Naive thymus-derived CD8-positive, alpha-beta T cell (primary cell): ENCODE measurements at regions not wholly inside any gene's neighbourhood (a gene's known extent, or its start where the extent isn't known, plus 50 kb on each side); places are given as distances from the start of the nearest gene placed in this dataset.

Experiments used
- ATAC-seq, 2 donors: fragments of 150-1000 bp; cut with Tn5 transposase in 1 of 2; sonication (Bioruptor Pico), chemical (Tn5 transposase) in 1 of 2; 1 replicate in 1 of 2; 2 replicates in 1 of 2; pipeline ENCODE4 v1.10.0; 2021; ENCODE audit warnings: mild to moderate bottlenecking in 2 of 2, moderate library complexity in 2 of 2
- POLR2A ChIA-PET: fragments of 350-600 bp; sonication (Branson Sonifier 250); formaldehyde crosslinking; loops from one replicate; lab custom pipeline; 2021; ENCODE audit warnings: antibody characterized with exemption; lab: Charles Lee
- DNase-seq, 10 donors: peaks; one replicate each; pipeline versions ENCODE4 v3.0.0 to v3.0.0-alpha.2; 2020 to 2022
- H3K27ac Mint-ChIP-seq, 10 donors: one replicate each; pipeline ENCODE4 v1.8.0; 2020 to 2022; ENCODE audit warnings: mild to moderate bottlenecking in 10 of 10, mixed read lengths in 10 of 10, moderate library complexity in 4 of 10, inconsistent platforms in 1 of 10
- H3K27me3 Mint-ChIP-seq, 5 donors: one replicate each; pipeline ENCODE4 v1.8.0; 2021 to 2022; ENCODE audit warnings: mixed read lengths in 5 of 5
- H3K36me3 Mint-ChIP-seq, 3 donors: one replicate each; pipeline ENCODE4 v1.8.0; 2020 to 2022; ENCODE audit warnings: mixed read lengths in 3 of 3, mild to moderate bottlenecking in 2 of 3, inconsistent platforms in 1 of 3
- H3K4me1 Mint-ChIP-seq, 4 donors: one replicate each; pipeline ENCODE4 v1.8.0; 2021 to 2022; ENCODE audit warnings: mixed read lengths in 4 of 4
- H3K4me3 Mint-ChIP-seq, 10 donors: one replicate each; pipeline ENCODE4 v1.8.0; 2020 to 2022; ENCODE audit warnings: mild to moderate bottlenecking in 10 of 10, mixed read lengths in 10 of 10, moderate library complexity in 6 of 10, inconsistent platforms in 1 of 10
- H3K9me3 Mint-ChIP-seq, 9 donors: one replicate each; pipeline ENCODE4 v1.8.0; 2020 to 2022; ENCODE audit warnings: mixed read lengths in 9 of 9, mild to moderate bottlenecking in 3 of 9, inconsistent platforms in 1 of 9, moderate library complexity in 1 of 9

DNA sequence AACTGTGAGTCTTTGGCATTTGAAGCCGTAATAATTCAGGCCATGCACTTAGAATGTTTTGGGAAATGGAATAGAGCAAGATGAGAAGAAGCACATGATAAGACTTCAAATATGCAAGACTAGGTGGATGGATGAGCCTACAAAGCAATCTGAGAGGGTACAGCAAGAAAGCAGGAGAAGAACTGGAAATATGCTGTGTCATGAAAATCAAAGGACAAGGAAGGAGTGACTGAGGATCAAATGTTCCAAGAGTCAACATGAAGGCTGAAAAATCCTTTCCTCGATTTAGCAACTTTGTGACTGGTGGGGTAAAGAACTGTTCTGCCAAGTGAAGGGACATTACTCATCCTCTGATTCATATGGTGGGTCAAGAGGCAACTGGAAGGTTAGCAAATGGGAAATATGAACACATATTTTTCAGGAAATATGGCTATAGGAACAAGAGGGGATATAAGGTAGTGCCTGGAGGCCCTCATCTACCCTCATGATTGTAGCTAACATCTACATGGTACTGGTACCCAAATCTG, 803.7 kb upstream of the ARRDC4 start:
- Mint-ChIP-seq H3K36me3 (no peaks in the 10 kb centered on the region), H3K4me3 (no peak overlapping the region), H3K27ac (no peak overlapping the region)

DNA sequence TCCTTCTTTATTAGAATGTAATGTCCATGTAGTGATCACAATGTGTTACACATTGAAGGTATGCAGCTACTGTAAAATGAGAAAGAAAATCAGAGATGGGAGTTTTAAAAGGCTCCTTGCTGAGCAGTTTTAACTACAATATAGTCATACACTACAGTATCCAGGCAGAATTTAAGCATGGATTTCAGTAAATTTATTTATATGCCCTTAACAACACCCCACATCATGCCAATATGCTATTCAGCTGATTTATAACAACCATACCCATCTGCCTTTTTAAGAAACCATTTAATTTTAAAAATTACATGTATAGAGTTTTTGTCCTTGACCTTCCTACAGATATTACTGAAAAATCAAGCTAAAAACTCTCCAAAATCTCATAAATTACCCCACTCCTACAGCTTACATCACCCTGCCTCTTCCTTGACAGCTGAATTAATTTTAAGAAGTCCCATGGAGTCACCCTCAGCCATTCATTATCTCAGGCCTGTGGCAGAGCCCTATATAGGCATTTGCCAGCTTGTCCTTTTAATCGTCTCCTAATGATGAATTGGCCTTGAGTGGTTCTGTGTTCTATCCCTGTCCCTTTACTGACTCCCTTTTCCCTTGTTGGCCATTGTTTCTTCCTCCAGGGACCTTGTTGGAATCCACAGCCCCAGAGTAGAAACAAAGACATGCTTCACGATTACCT, 797.6 kb upstream of the ARRDC4 start:
- H3K36me3 Mint-ChIP-seq = no peaks in the 10 kb centered on the region
- POLR2A ChIA-PET = no interaction called here
- no peak for DNase-seq

More for the DNA sequence above, 803.7 kb upstream of the ARRDC4 start:
- ATAC-seq = no peak
- peaks cover 0 to 5% (median 0%) of the 10 kb centered on the region in 5 donors for H3K27me3 Mint-ChIP-seq
- H3K9me3 Mint-ChIP-seq = peaks cover 0 to 2% (median 0%) of the 10 kb centered on the region in 9 donors
- H3K4me1 Mint-ChIP-seq = no peaks in the 10 kb centered on the region
- DNase-seq = no peak
- POLR2A ChIA-PET = no interaction called here

DNA sequence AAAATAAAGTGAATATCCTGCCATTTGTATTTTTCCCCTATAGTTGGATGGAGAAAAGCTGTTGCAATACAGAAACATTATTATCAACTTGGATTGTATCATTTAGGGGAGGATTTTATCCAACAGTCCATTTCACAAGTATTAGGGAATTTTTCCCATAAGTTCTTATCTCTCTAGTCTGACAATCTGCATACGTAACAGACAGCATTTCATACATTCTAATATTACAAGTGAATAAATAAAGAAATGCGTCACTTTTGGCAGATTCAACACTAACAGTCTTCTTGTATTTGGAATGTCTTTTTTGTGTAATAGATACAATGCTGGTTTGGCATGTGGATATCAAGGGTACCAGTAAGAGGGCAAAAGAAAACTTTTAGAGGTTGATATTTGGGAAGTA, 795.3 kb upstream of the ARRDC4 start:
- Mint-ChIP-seq H3K36me3 (no peaks in the 10 kb centered on the region), H3K9me3 (peaks cover 0 to 10% (median 0%) of the 10 kb centered on the region in 9 donors), H3K4me3 (no peak overlapping the region), H3K4me1 (no peaks in the 10 kb centered on the region), H3K27me3 (peaks cover 0 to 13% (median 4%) of the 10 kb centered on the region in 5 donors), H3K27ac (no peak overlapping the region)
- ATAC-seq (no peak), DNase-seq (no peak)
- POLR2A ChIA-PET = no interaction called here

More for the DNA sequence above, 797.6 kb upstream of the ARRDC4 start:
- no peak overlapping the region for H3K27ac Mint-ChIP-seq
- H3K27me3 Mint-ChIP-seq = peaks cover 0 to 13% (median 3%) of the 10 kb centered on the region in 5 donors
- H3K4me1 Mint-ChIP-seq = no peaks in the 10 kb centered on the region
- H3K4me3 Mint-ChIP-seq = no peak overlapping the region
- ATAC-seq = no peak
- H3K9me3 Mint-ChIP-seq = peaks cover 0 to 10% (median 0%) of the 10 kb centered on the region in 9 donors

DNA sequence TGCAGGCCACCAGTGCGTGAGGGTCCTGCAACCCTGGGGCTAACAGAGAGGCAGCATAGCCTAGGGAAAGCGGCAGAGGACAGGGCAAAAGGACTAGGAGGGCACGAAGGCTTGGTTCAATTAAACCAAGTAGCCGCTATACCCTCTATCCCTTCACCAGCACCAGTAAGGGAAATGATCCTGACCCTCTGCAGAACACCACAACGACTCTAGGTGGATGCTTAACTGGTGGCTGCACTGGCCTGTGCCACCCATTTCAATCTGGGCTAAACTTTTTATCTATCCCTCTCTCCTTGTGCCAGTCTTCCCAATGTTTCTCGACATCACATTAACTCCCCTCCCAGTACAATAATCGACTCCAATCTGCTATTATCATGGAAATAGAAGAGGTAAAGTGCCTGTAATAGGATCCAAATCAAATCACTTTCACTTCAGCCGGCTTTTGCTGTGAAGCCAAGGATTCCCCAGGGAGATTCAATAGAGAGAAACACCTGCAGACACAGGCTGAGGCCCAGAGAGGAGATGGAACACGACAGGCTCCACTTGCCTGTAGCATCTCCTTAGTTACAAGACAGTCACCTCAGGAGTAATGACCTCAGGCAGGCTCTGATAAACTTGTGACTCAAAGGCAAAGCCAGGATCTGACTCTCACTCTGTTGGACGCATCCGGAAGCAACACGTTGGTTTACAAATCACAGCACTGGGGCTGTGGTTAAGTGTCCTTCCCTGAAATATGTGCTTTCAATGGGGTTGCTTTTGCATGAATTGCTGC, 791.6 kb upstream of the ARRDC4 start:
- Mint-ChIP-seq H3K27ac (no peak overlapping the region), H3K4me1 (no peaks in the 10 kb centered on the region), H3K27me3 (peaks cover 0 to 9% (median 4%) of the 10 kb centered on the region in 5 donors), H3K36me3 (no peaks in the 10 kb centered on the region), H3K4me3 (no peak overlapping the region), H3K9me3 (peaks cover 0 to 10% (median 2%) of the 10 kb centered on the region in 9 donors)
- no peak for DNase-seq
- no peak for ATAC-seq
- POLR2A ChIA-PET = no interaction called here

DNA sequence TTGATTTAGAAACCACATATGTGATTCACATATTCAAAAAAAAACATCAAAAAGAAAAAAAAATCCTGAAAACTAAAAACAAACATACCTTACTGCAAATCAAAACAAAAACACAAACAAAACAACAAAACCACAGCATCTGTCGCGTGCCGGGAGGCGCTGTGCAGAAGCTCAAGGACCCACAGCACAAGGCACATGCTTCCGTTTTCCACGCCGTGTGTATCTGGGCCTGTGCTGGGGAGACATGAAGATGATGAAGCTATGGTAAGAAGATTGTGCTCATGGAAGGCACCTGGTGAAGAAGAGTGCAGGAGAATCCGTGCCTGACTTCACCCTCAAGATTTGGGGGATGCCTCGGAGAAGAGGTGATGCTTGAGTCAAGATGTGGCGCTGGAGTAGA, 788.9 kb upstream of the ARRDC4 start:
- no peak overlapping the region for H3K27ac Mint-ChIP-seq
- no peak for ATAC-seq

DNA sequence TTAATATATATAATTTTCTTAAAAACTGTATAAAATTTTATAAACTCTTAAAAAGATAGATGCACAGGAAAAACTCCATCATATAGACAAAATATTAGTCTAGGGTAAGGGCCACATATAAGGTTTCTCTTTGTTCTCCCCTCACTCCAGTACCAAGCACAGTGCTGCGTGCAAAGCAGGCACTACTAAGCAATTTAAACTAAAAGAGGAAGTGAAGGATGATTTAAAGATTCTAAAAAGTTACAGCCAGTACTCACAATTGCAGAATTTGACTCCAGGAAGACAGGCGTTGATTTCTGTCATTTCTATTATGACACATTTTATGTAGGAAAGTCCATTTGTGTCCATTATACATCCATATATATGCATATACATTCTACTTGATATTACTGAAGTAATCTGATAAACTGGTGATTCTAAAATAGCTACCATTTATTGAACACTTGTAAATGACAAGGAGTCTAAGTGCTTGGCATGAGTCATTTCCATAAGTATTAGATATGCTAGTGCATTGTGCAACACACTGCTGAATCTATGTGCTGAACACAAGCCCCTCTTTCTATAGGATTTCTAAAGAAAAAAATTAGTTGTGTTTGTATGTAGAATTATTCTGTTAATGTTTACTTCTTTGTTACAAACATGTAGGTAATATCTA, 785.5 kb upstream of the ARRDC4 start:
- H3K4me1 Mint-ChIP-seq = no peaks in the 10 kb centered on the region
- H3K27ac Mint-ChIP-seq = no peak overlapping the region
- peaks cover 0 to 5% (median 0%) of the 10 kb centered on the region in 9 donors for H3K9me3 Mint-ChIP-seq
- H3K4me3 Mint-ChIP-seq = no peak overlapping the region
- peaks cover 0 to 11% (median 7%) of the 10 kb centered on the region in 5 donors for H3K27me3 Mint-ChIP-seq
- H3K36me3 Mint-ChIP-seq = no peaks in the 10 kb centered on the region
- ATAC-seq (no peak), DNase-seq (no peak)
- POLR2A ChIA-PET = no interaction called here

More for the DNA sequence above, 788.9 kb upstream of the ARRDC4 start:
- Mint-ChIP-seq H3K27me3 (peaks cover 0 to 9% (median 6%) of the 10 kb centered on the region in 5 donors), H3K4me1 (no peaks in the 10 kb centered on the region), H3K9me3 (peaks cover 0 to 5% (median 0%) of the 10 kb centered on the region in 9 donors), H3K4me3 (no peak overlapping the region), H3K36me3 (no peaks in the 10 kb centered on the region)
- POLR2A ChIA-PET = no interaction called here
- peak in 1 of 10 donors; percentile 55 for DNase-seq

DNA sequence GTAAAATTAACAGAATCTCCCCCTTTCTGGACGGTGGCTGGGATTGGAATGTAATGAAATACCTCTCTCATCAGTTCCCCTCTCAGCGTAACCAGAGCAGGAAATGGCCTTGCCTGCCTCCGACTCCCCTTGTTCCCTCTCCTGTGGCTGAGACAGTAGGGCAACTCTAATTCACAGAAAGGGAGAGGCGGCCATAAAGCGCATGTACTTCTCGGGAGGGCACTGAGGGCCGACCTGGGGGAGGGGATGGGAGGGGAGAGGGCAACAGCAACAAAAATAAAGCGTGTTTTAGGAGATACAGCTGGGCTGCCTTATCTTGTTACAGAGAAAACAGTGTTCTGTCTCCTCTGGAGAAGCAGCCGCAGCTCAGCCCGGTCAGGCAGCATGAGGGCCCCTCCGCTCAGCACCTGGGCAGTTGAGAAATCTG, 783.3 kb upstream of the ARRDC4 start:
- H3K4me1 Mint-ChIP-seq = no peaks in the 10 kb centered on the region
- no peaks in the 10 kb centered on the region for H3K36me3 Mint-ChIP-seq
- peaks cover 0 to 4% (median 0%) of the 10 kb centered on the region in 9 donors for H3K9me3 Mint-ChIP-seq
- DNase-seq = no peak
- POLR2A ChIA-PET = no interaction called here
- H3K27me3 Mint-ChIP-seq = peaks cover 0 to 10% (median under 1%) of the 10 kb centered on the region in 5 donors
- H3K4me3 Mint-ChIP-seq = no peak overlapping the region
- ATAC-seq = no peak
- no peak overlapping the region for H3K27ac Mint-ChIP-seq

DNA sequence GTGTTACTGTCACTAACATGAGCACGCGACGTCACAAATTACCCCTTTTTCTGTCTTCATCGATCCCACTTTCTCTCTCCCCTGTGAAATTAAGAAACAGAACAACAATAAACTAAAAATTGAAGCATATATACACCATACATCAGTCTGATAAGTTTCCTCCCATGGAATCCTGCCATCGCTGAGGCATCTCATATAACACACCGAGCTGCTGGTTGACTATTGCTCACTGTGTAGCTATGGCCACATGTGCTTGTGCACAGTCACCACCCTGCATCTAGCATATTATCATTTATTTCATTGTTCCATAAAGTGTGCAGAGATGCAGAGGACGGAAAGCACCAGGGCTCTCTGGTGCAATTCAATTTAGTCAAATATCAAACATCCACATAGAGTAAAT, 777.9 kb upstream of the ARRDC4 start:
- H3K9me3 Mint-ChIP-seq = peaks cover 0 to 11% (median 2%) of the 10 kb centered on the region in 9 donors

DNA sequence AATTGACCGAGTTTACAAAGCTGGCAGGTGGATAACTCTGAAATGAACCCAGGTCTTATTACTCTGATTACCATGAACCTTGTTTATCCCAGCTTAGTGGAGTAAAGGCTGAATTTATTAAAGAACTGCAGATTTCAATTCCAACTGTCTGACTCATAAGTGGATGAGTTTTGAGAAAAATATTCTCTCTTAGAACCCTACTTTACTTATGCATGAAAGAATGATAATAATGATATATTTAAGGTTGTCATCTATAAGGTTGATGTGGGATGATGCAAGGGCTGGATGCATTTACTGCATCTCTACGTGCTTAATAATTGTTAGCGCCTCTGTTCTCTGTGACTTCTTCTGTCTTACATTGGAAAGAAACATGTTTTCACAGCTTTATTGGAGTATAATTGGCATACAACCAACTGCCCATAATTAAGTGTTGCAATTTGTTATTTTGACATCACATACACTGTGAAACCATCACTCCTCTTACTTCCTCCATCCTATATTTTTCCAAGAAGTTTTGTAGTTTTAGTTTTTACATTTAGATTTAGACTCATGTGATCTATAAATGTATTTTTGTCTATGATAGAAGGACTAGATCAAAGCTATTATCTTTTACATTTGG, 771.2 kb upstream of the ARRDC4 start:
- Mint-ChIP-seq H3K27me3 (no peaks in the 10 kb centered on the region), H3K4me1 (no peaks in the 10 kb centered on the region), H3K9me3 (peaks cover 0 to 10% (median 2%) of the 10 kb centered on the region in 9 donors), H3K4me3 (no peak overlapping the region), H3K27ac (no peak overlapping the region), H3K36me3 (no peaks in the 10 kb centered on the region)
- POLR2A ChIA-PET = no interaction called here
- no peak for DNase-seq
- ATAC-seq = no peak

More for the DNA sequence above, 777.9 kb upstream of the ARRDC4 start:
- no peak for DNase-seq
- Mint-ChIP-seq H3K36me3 (no peaks in the 10 kb centered on the region), H3K27me3 (peaks cover 0 to 9% (median 2%) of the 10 kb centered on the region in 5 donors), H3K4me3 (no peak overlapping the region), H3K4me1 (no peaks in the 10 kb centered on the region), H3K27ac (no peak overlapping the region)
- POLR2A ChIA-PET = no interaction called here
- ATAC-seq = no peak

DNA sequence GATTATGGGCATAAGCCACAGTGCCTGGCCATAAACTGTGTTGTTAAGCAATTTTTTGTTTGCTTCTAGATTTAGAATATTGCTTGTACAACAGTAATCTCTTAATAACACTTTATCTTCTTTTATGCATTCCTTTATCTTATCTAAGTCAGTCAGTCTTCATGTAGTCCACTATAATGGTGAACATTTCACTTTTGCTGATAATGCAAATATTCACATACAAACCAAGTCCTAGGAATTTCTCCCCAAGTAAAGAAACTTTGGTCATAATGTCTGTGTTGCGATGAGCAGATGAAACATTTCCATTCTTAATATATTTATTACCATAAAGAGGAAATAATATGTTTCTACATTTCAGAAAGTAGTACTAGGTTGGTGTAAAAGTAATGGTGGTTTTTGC, 765.8 kb upstream of the ARRDC4 start:
- no peak overlapping the region for H3K4me3 Mint-ChIP-seq
- peaks cover 0 to 2% (median 0%) of the 10 kb centered on the region in 9 donors for H3K9me3 Mint-ChIP-seq
- H3K4me1 Mint-ChIP-seq = no peaks in the 10 kb centered on the region
- H3K27ac Mint-ChIP-seq = no peak overlapping the region
- POLR2A ChIA-PET = no interaction called here
- no peak for DNase-seq
- no peaks in the 10 kb centered on the region for H3K27me3 Mint-ChIP-seq
- no peak for ATAC-seq
- H3K36me3 Mint-ChIP-seq = no peaks in the 10 kb centered on the region

DNA sequence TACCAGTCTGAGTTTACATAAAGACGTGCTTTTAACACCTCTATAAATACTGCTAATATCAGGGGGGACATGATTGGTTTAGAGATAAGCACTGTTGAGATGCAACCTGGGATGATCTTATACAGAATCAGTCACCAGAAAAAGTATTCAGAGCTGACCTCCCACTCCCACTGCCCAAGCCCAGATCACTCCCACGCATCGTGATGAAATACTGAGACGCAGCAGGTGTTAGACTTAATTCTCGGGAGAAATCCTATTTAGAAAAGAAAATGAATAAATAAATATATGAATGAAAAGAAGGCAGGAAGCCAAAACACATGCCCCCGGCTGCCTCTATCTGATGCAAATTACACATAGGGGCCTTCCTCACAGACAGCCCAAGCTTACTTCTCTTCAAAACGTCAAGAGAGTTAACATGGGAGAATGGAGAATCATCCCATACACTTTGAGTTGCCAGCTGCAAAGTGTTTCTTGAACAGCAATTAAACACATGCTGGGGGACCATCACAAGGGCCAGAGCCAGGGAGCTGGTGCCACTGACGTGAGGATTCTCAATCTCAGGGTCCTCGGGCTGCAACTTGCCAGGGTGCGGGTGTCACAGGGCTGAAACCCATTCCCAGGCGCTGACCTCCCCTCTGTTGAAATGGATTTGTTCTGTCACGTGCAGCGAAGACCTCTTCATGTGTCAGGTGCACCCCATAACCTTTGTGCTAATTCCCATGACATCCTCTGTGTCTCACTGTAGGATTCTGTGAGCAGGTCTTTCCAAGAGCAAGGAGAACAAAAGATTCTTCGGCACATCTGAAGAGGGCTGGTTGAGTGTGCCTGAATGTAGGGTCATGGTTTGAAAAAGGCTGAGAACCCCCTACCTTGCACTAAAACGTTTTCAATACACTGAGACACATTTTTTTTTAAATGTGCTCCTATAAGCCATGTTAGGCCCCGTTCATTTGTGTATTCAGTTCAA, 764.2 kb upstream of the ARRDC4 start:
- DNase-seq (no peak), ATAC-seq (no peak)
- Mint-ChIP-seq H3K4me1 (no peaks in the 10 kb centered on the region), H3K27ac (no peak overlapping the region), H3K36me3 (no peaks in the 10 kb centered on the region), H3K4me3 (no peak overlapping the region), H3K9me3 (peaks cover 0 to 2% (median 0%) of the 10 kb centered on the region in 9 donors), H3K27me3 (no peaks in the 10 kb centered on the region)
- POLR2A ChIA-PET = no interaction called here
